Neuronal stem cell (in vitro differentiated cells): ENCODE measurements at regions not wholly inside any gene's neighbourhood (a gene's known extent, or its start where the extent isn't known, plus 50 kb on each side); places are given as distances from the start of the nearest gene placed in this dataset.

Experiments used
- DNase-seq: peaks from one replicate; pipeline ENCODE4 v3.0.0-alpha.2; 2013; ENCODE audit warnings: low spot score
- H2AFZ ChIP-seq: one replicate; pipeline ENCODE4 v1.6.1; 2013; ENCODE audit warnings: mild to moderate bottlenecking, low read length, inconsistent platforms
- H2AK5ac ChIP-seq: 2 replicates; pipeline ENCODE4 v1.6.1; 2013; ENCODE audit warnings: low read depth, mild to moderate bottlenecking, inconsistent platforms, low read length, moderate library complexity, mixed read lengths
- H2BK120ac ChIP-seq: 2 replicates; pipeline ENCODE4 v1.6.1; 2013; ENCODE audit warnings: low read depth, mild to moderate bottlenecking, inconsistent platforms, low read length, moderate library complexity, mixed read lengths
- H2BK12ac ChIP-seq: one replicate; pipeline ENCODE4 v1.6.1; 2013; ENCODE audit warnings: low read length, inconsistent platforms
- H2BK15ac ChIP-seq: 2 replicates; pipeline ENCODE4 v1.6.1; 2013; ENCODE audit warnings: mild to moderate bottlenecking, low read length, inconsistent platforms, mixed read lengths
- H2BK5ac ChIP-seq: one replicate; pipeline ENCODE4 v1.6.1; 2013; ENCODE audit warnings: inconsistent platforms, mild to moderate bottlenecking, low read length, moderate library complexity
- H3K14ac ChIP-seq: one replicate; pipeline ENCODE4 v1.6.1; 2013; ENCODE audit warnings: low read length, inconsistent platforms
- H3K18ac ChIP-seq: 2 replicates; pipeline ENCODE4 v1.6.1; 2013; ENCODE audit warnings: low read length, inconsistent platforms
- H3K23ac ChIP-seq: 2 replicates; pipeline ENCODE4 v1.6.1; 2013; ENCODE audit warnings: low read depth, mild to moderate bottlenecking, mixed read lengths, low read length, inconsistent platforms; ENCODE audit not compliant: poor library complexity
- H3K27ac ChIP-seq: replicated peaks from 3 replicates; pipeline ENCODE4 v1.5.1; 2013; ENCODE audit warnings: low read length, inconsistent platforms
- H3K27me3 ChIP-seq, 3 experiments: 2 replicates each; pipeline ENCODE4 v1.6.1; 2013; ENCODE audit warnings: low read length in 3 of 3, mild to moderate bottlenecking in 2 of 3, inconsistent platforms in 1 of 3, low read depth in 1 of 3, mixed read lengths in 1 of 3, moderate library complexity in 1 of 3; ENCODE audit not compliant: control insufficient read depth in 3 of 3, insufficient read depth in 3 of 3
- H3K36me3 ChIP-seq, 2 donors: replicated peaks in 1 of 2; 2 replicates each; pipeline ENCODE4 v1.6.1; 2013; ENCODE audit warnings: low read length in 2 of 2; ENCODE audit not compliant: control insufficient read depth in 2 of 2, insufficient read depth in 2 of 2
- H3K4ac ChIP-seq: 2 replicates; pipeline ENCODE4 v1.6.1; 2013; ENCODE audit warnings: inconsistent platforms, mild to moderate bottlenecking, low read length, moderate library complexity
- H3K4me1 ChIP-seq, 2 donors: 1 replicate in 1 of 2; 2 replicates in 1 of 2; pipeline ENCODE4 v1.6.1; 2013; ENCODE audit warnings: low read length in 2 of 2, low read depth in 1 of 2; ENCODE audit not compliant: control insufficient read depth in 2 of 2, insufficient read depth in 1 of 2
- H3K4me2 ChIP-seq: one replicate; pipeline ENCODE4 v1.6.1; 2013; ENCODE audit warnings: mild to moderate bottlenecking, low read length, inconsistent platforms; ENCODE audit not compliant: insufficient read depth, poor library complexity, severe bottlenecking
- H3K4me3 ChIP-seq, 2 donors: 2 replicates each; pipeline ENCODE4 v1.5.1; 2013; ENCODE audit warnings: low read length in 2 of 2, mild to moderate bottlenecking in 2 of 2, inconsistent platforms in 1 of 2, moderate library complexity in 1 of 2
- H3K79me1 ChIP-seq: one replicate; pipeline ENCODE4 v1.6.1; 2013; ENCODE audit warnings: low read depth, mild to moderate bottlenecking, inconsistent platforms, low read length, moderate library complexity
- H3K9ac ChIP-seq: one replicate; pipeline ENCODE4 v1.6.1; 2013; ENCODE audit warnings: mild to moderate bottlenecking, low read depth, low read length, inconsistent platforms; ENCODE audit not compliant: poor library complexity
- H3K9me3 ChIP-seq, 2 donors: replicated peaks in 1 of 2; 2 replicates each; pipeline versions ENCODE3 to v1.6.1; 2013; ENCODE audit warnings: low read length in 2 of 2, mild to moderate bottlenecking in 2 of 2, inconsistent platforms in 1 of 2, low read depth in 1 of 2, mixed read lengths in 1 of 2, moderate library complexity in 1 of 2; ENCODE audit not compliant: control insufficient read depth in 2 of 2, insufficient read depth in 1 of 2
- H4K8ac ChIP-seq: one replicate; pipeline ENCODE4 v1.6.1; 2013; ENCODE audit warnings: low read depth, mild to moderate bottlenecking, inconsistent platforms, low read length, moderate library complexity
- H4K91ac ChIP-seq: one replicate; pipeline ENCODE4 v1.6.1; 2013; ENCODE audit warnings: low read length, low read depth, mild to moderate bottlenecking, inconsistent platforms; ENCODE audit not compliant: poor library complexity
- WGBS, 2 donors: extraction: QIAGEN DNeasy Blood & Tissue Kit; methylation state at CpG; one replicate each; pipeline ENCODE4 v1.1.7; 2013; ENCODE audit warnings: missing lambda C conversion rate in 2 of 2, mixed read lengths in 1 of 2; ENCODE audit not compliant: insufficient read length in 2 of 2, insufficient replicate concordance in 1 of 2; ENCODE audit errors: extremely low coverage in 2 of 2; 5-methylcytosine and 5-hydroxymethylcytosine counted together

DNA sequence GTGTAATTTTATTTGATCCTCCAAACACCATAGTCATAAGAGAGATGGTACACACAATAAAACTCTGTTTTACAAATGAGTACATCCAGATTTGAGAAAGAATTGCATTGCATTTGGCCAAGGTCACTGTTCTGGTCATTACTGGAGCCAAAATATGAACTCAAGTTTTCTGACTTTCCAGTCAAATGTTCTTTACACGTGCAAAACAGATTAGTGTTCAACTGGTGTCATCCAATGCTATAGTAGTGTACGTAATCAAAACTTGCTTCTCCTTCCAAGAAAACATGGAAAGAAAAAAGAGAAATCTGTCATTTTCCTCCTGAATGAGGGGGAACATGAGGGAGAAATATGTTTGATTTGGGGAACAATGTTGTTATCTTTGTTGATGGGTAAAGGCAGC lies 291.9 kb downstream of the NAF1 start:
- Histone ChIP-seq H2BK5ac (no peak overlapping the region), H2BK120ac (no peak overlapping the region), H3K4me2 (no peak overlapping the region), H3K14ac (no peak overlapping the region), H2BK12ac (no peak overlapping the region), H3K4me1 (no peaks in the 10 kb centered on the region), H3K79me1 (peaks cover 1% of the 10 kb centered on the region), H3K23ac (no peak overlapping the region), H2BK15ac (no peak overlapping the region), H3K4ac (no peak overlapping the region), H3K18ac (no peak overlapping the region), H4K8ac (no peak overlapping the region), H3K9ac (no peak overlapping the region), H2AFZ (no peak overlapping the region), H3K4me3 (no peak overlapping the region), H2AK5ac (no peak overlapping the region), H3K36me3 (no peaks in the 10 kb centered on the region), H3K27ac (no peak overlapping the region), H3K9me3 (no peaks in the 10 kb centered on the region), H3K27me3 (no peaks in the 10 kb centered on the region), H4K91ac (no peak overlapping the region)
- no peak for DNase-seq
- WGBS, 2 donors: no CpG with 5 or more reads among the region's 2 CpGs

DNA sequence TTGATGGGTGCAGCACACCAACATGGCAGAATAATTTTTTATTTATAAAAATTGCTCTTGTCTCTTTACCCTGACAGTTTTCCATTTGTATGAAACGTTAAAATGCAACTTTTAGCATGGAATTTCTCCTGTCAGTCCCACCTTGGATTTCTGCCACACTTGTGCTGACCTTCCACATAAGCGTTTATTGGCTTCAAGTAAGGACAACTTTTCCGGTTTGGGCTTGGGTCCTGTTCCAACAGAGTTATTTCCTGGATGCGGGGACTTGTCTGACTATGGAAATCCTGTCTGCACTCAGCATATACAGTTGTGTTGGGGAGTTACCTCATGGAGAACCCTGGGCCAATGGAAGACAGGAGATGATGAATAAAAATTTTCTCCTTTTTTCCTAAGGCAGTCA lies 294.7 kb downstream of the NAF1 start:
- H2BK5ac ChIP-seq: no peak overlapping the region
- H4K91ac ChIP-seq: no peak overlapping the region
- H3K4me3 ChIP-seq: no peak overlapping the region
- H3K4ac ChIP-seq: no peak overlapping the region
- no peaks in the 10 kb centered on the region for H3K27me3 ChIP-seq
- no peak overlapping the region for H2BK12ac ChIP-seq
- peaks cover 1% of the 10 kb centered on the region for H3K79me1 ChIP-seq
- H3K27ac ChIP-seq: no peak overlapping the region
- no peaks in the 10 kb centered on the region for H3K36me3 ChIP-seq
- no peak overlapping the region for H3K18ac ChIP-seq
- no peak overlapping the region for H2BK120ac ChIP-seq
- H4K8ac ChIP-seq: no peak overlapping the region
- H2AK5ac ChIP-seq: no peak overlapping the region
- no peak for DNase-seq
- H3K9ac ChIP-seq: no peak overlapping the region
- no peak overlapping the region for H2BK15ac ChIP-seq
- WGBS, 2 donors: no CpG with 5 or more reads among the region's 4 CpGs
- no peak overlapping the region for H2AFZ ChIP-seq
- no peak overlapping the region for H3K14ac ChIP-seq
- no peaks in the 10 kb centered on the region for H3K4me1 ChIP-seq
- H3K9me3 ChIP-seq: no peaks in the 10 kb centered on the region
- H3K4me2 ChIP-seq: no peak overlapping the region
- no peak overlapping the region for H3K23ac ChIP-seq

DNA sequence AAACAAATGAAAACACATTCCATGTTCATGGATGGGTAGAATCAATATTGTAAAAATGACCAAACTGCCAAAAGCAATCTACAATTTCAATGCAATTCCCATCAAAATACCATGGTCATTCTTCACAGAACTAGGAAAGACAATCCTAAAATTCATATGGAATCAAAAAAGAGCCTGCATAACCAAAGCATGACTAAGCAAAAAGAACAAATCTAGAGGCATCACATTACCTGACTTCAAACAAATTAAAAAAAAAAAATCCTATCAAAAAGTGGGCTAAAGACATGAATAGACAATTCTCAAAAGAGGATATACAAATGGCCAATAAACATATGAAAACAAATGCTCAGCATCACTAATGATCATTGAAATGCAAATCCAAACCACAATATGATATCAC lies 297.5 kb downstream of the NAF1 start:
- Histone ChIP-seq H2AK5ac (no peak overlapping the region), H3K18ac (no peak overlapping the region), H3K4ac (no peak overlapping the region), H2BK12ac (no peak overlapping the region), H3K79me1 (peaks cover 1% of the 10 kb centered on the region), H2BK5ac (no peak overlapping the region), H2AFZ (no peak overlapping the region), H3K9ac (no peak overlapping the region), H3K36me3 (no peaks in the 10 kb centered on the region), H2BK15ac (no peak overlapping the region), H4K91ac (no peak overlapping the region), H3K4me2 (no peak overlapping the region), H3K9me3 (no peaks in the 10 kb centered on the region), H3K23ac (no peak overlapping the region), H3K27ac (no peak overlapping the region), H2BK120ac (no peak overlapping the region), H3K14ac (no peak overlapping the region), H3K27me3 (no peaks in the 10 kb centered on the region), H4K8ac (no peak overlapping the region), H3K4me3 (no peak overlapping the region), H3K4me1 (no peaks in the 10 kb centered on the region)
- no peak for DNase-seq

DNA sequence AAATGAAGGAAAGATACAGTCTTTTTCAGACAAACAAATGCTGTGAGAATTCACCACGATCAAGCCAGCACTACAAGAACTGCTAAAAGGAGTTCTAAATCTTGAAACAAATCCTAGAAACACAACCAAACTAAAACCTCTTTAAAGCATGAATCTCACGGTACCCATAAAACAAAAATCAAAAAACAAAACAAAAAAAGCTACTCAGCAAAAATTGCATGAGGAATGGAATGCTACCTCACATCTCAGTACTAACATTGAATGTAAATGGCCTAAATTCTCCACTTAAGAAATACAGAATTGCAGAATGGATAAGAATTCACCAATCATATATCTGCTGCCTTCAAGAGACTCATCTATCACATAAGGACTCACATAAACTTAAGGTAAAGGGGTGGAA lies 300.1 kb downstream of the NAF1 start:
- H3K27ac ChIP-seq: no peak overlapping the region
- H2BK15ac ChIP-seq: no peak overlapping the region
- no peak overlapping the region for H3K4me2 ChIP-seq
- H3K36me3 ChIP-seq: no peaks in the 10 kb centered on the region
- no peaks in the 10 kb centered on the region for H3K79me1 ChIP-seq
- no peak overlapping the region for H2AFZ ChIP-seq
- no peak for DNase-seq
- no peak overlapping the region for H2BK5ac ChIP-seq
- H3K4me1 ChIP-seq: no peaks in the 10 kb centered on the region
- no peak overlapping the region for H3K4me3 ChIP-seq
- H3K9ac ChIP-seq: no peak overlapping the region
- no peak overlapping the region for H3K4ac ChIP-seq
- H3K23ac ChIP-seq: no peak overlapping the region
- no peak overlapping the region for H2BK12ac ChIP-seq
- no peak overlapping the region for H4K91ac ChIP-seq
- no peak overlapping the region for H3K14ac ChIP-seq
- no peak overlapping the region for H3K18ac ChIP-seq
- 100% methylated on average over 1 of the region's 2 CpGs; no CpG with 5 or more reads in 1 of the 2 donors for WGBS, 2 donors
- no peak overlapping the region for H2AK5ac ChIP-seq
- H3K9me3 ChIP-seq: no peaks in the 10 kb centered on the region
- H4K8ac ChIP-seq: no peak overlapping the region
- H2BK120ac ChIP-seq: no peak overlapping the region
- H3K27me3 ChIP-seq: no peaks in the 10 kb centered on the region
